WERI-Rb-1 (cell line): ENCODE measurements at regions not wholly inside any gene's neighbourhood (a gene's known extent, or its start where the extent isn't known, plus 50 kb on each side); places are given as distances from the start of the nearest gene placed in this dataset.

Source experiments
- DNase-seq: peaks from one replicate; pipeline ENCODE4 v3.0.0-alpha.2; 2020
- H3K27ac ChIP-seq: fragments of 250-450 bp; sonication (Bioruptor Pico); 2 replicates; pipeline ENCODE4 v1.5.1; 2020; ENCODE audit warnings: mild to moderate bottlenecking, moderate library complexity
- H3K27me3 ChIP-seq: fragments of 250-450 bp; sonication (Bioruptor Pico); 2 replicates; pipeline ENCODE4 v1.5.1; 2021; ENCODE audit warnings: mild to moderate bottlenecking, low read depth, moderate library complexity; ENCODE audit not compliant: insufficient read depth, severe bottlenecking
- H3K36me3 ChIP-seq: fragments of 250-450 bp; sonication (Bioruptor Pico); 2 replicates; pipeline ENCODE4 v1.5.1; 2020; ENCODE audit warnings: mild to moderate bottlenecking, moderate library complexity
- H3K4me3 ChIP-seq: 2 replicates; pipeline ENCODE4 v1.5.1; 2011; ENCODE audit warnings: low read depth, mild to moderate bottlenecking, control low read depth, low read length
- H3K9me3 ChIP-seq: fragments of 250-450 bp; sonication (Bioruptor Pico); 2 replicates; pipeline ENCODE4 v1.5.1; 2021; ENCODE audit warnings: mild to moderate bottlenecking, moderate library complexity; ENCODE audit not compliant: severe bottlenecking
- CTCF ChIP-seq: IDR thresholded peaks from 2 replicates; pipeline ENCODE4 v1.5.1; 2011; ENCODE audit warnings: low read depth, mild to moderate bottlenecking, control low read depth, inconsistent platforms, low read length

DNA sequence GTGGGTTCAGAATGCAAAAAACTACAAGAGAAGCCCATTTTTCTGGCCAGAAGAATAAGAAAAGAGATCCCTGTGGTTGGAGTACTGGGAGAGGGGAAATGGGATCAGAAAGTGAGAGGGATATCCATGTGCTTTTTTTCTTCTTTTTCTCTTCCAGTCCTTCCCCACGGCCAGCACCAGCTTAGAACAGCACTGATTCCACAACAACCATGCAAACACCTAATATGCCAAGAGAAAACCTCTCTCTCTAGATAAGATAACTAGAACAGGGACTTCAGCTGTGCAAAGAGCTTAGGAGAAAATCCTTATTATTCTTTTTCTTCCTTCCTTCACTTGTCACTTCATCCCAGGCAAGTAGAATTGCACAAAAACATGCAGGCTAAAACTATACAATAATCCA lies 83.5 kb downstream of the ELAPOR2 start:
- DNase-seq: no peak
- Histone ChIP-seq H3K27me3 (no peaks in the 10 kb centered on the region), H3K27ac (no peak overlapping the region), H3K4me3 (no peak overlapping the region), H3K36me3 (no peaks in the 10 kb centered on the region), H3K9me3 (no peaks in the 10 kb centered on the region)
- TF ChIP-seq CTCF: no peak

DNA sequence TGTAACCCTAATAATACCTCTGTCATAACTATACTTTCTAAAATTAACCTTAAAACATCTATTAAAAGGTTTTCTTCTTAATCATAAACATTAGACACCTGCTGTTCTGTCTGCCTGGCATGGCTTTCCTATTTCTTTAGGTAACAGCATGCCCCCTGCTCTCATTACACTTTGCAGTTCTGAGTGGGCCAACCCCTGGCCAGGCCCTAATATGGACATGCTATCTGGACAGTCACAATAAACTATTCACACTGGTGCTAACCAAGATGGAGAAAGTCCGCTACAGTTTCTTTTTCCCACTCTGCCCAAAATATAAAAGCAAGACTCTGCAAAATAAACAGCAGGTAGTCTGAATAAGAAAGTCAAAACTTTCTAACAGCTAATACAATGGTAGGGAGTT lies 84.0 kb downstream of the ELAPOR2 start:
- TF ChIP-seq CTCF: no peak
- H3K4me3 ChIP-seq: no peak overlapping the region
- no peak overlapping the region for H3K27ac ChIP-seq
- H3K9me3 ChIP-seq: no peaks in the 10 kb centered on the region
- no peaks in the 10 kb centered on the region for H3K36me3 ChIP-seq
- no peak for DNase-seq
- no peaks in the 10 kb centered on the region for H3K27me3 ChIP-seq

GRCh38 chr7:86972072-86972471 lies 87.4 kb downstream of the ELAPOR2 start:
- Histone ChIP-seq H3K36me3 (no peaks in the 10 kb centered on the region), H3K27ac (no peak overlapping the region), H3K4me3 (no peak overlapping the region), H3K9me3 (no peaks in the 10 kb centered on the region), H3K27me3 (no peaks in the 10 kb centered on the region)
- no peak for TF ChIP-seq CTCF
- DNase-seq: no peak

GRCh38 chr7:86970986-86971385 lies 88.5 kb downstream of the ELAPOR2 start:
- Histone ChIP-seq H3K27me3 (no peaks in the 10 kb centered on the region), H3K4me3 (no peak overlapping the region), H3K9me3 (no peaks in the 10 kb centered on the region), H3K27ac (no peak overlapping the region), H3K36me3 (no peaks in the 10 kb centered on the region)
- DNase-seq: no peak
- TF ChIP-seq CTCF: no peak

DNA sequence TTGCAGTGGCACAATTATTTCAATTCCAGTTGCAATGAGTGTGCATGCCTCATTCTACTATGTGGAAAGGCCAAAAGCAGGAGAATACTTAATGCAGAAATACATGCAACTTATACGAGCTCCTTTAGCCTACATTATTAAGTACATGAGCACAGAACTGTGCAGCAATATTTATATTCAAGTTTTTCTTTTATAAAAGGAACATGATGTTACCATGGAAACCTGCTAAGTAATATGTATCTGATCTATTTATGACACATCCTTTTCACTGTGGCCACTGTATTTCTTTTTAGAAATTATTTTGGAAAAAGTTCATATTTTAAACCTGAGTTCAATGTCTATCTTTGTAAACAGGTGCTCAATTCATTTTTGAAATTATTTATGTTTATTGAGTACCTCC lies 88.9 kb downstream of the ELAPOR2 start:
- Histone ChIP-seq H3K36me3 (no peaks in the 10 kb centered on the region), H3K27ac (no peak overlapping the region), H3K4me3 (no peak overlapping the region), H3K9me3 (no peaks in the 10 kb centered on the region), H3K27me3 (no peaks in the 10 kb centered on the region)
- TF ChIP-seq CTCF: no peak
- DNase-seq: no peak

DNA sequence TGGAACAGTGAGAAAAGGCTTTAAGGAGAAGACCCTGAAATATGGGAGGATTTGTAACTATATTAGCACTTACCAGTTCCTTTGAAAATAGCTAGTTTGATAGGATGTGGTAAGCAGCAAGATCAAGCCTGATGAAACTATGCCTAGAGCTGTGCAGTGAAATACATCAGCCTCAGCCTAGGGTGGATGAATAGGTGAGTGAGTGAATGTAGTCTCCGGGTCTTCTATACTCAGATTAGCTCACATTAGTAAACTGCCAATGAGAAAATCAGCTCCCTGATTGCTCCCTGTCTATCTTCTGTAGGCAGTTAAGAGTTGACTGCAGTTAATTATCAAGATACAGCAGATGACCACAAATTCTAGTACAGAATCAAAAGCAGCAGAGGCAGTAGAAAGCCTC lies 89.6 kb downstream of the ELAPOR2 start:
- no peak for DNase-seq
- Histone ChIP-seq H3K4me3 (no peak overlapping the region), H3K36me3 (no peaks in the 10 kb centered on the region), H3K9me3 (no peaks in the 10 kb centered on the region), H3K27me3 (no peaks in the 10 kb centered on the region), H3K27ac (no peak overlapping the region)
- TF ChIP-seq CTCF: no peak
